Activated CD4-positive, alpha-beta memory T cell treated with anti-CD3 and anti-CD28 coated beads, Interleukin-2, amount 10 ng/mL, durations not matched to agents 7 days and 5 days (primary cell): ENCODE measurements at regions not wholly inside any gene's neighbourhood (a gene's known extent, or its start where the extent isn't known, plus 50 kb on each side); places are given as distances from the start of the nearest gene placed in this dataset.

Experiments
- CTCF ChIA-PET: fragments of 350-600 bp; sonication (Branson Sonifier 250); formaldehyde crosslinking; loops from one replicate; lab custom pipeline; 2021; ENCODE audit warnings: antibody characterized with exemption, inconsistent platforms; lab: Charles Lee
- POLR2A ChIA-PET: fragments of 350-600 bp; sonication (Branson Sonifier 250); formaldehyde crosslinking; loops from one replicate; lab custom pipeline; 2021; ENCODE audit warnings: antibody characterized with exemption; lab: Charles Lee
- DNase-seq: peaks from one replicate; pipeline ENCODE4 v3.0.0-alpha.2; 2020
- H3K27ac Mint-ChIP-seq: one replicate; pipeline ENCODE4 v1.8.0; 2021; ENCODE audit warnings: mild to moderate bottlenecking, mixed read lengths
- H3K27me3 Mint-ChIP-seq: one replicate; pipeline ENCODE4 v1.8.0; 2021; ENCODE audit warnings: mixed read lengths
- H3K36me3 Mint-ChIP-seq: one replicate; pipeline ENCODE4 v1.8.0; 2021; ENCODE audit warnings: low read depth, mixed read lengths
- H3K4me1 Mint-ChIP-seq: one replicate; pipeline ENCODE4 v1.8.0; 2021; ENCODE audit warnings: mixed read lengths
- H3K4me3 Mint-ChIP-seq: one replicate; pipeline ENCODE4 v1.8.0; 2021; ENCODE audit warnings: mild to moderate bottlenecking, mixed read lengths
- H3K9me3 Mint-ChIP-seq: one replicate; pipeline ENCODE4 v1.8.0; 2021; ENCODE audit warnings: mixed read lengths

DNA sequence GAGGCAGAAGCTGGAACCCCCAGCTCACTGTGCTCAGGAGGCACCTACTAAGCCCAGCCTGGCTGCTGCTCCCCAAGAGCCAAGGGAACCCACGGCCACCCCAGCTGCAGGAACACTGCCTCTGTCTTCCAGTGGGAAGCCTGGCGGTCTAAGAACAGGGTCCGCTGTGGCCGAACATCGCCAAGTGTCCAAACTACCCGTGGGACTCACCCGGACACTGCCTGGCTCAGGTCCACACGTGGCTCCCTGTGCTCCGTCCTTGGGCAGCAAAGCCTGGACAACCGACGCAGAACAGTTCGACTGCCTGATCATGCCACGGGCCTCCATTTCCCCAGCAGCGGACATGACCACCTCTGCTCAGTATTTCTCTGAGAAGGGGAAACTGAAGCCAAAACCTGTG lies 747.0 kb downstream of the BRD1 start:
- H3K9me3 Mint-ChIP-seq, result no peaks in the 10 kb centered on the region
- H3K4me1 Mint-ChIP-seq, result no peaks in the 10 kb centered on the region
- H3K27ac Mint-ChIP-seq, result no peak overlapping the region
- H3K4me3 Mint-ChIP-seq, result no peak overlapping the region
- CTCF ChIA-PET, result no interaction called here
- DNase-seq, result no peak
- no peaks in the 10 kb centered on the region for H3K36me3 Mint-ChIP-seq
- H3K27me3 Mint-ChIP-seq, result no peaks in the 10 kb centered on the region
- POLR2A ChIA-PET, result no interaction called here

DNA sequence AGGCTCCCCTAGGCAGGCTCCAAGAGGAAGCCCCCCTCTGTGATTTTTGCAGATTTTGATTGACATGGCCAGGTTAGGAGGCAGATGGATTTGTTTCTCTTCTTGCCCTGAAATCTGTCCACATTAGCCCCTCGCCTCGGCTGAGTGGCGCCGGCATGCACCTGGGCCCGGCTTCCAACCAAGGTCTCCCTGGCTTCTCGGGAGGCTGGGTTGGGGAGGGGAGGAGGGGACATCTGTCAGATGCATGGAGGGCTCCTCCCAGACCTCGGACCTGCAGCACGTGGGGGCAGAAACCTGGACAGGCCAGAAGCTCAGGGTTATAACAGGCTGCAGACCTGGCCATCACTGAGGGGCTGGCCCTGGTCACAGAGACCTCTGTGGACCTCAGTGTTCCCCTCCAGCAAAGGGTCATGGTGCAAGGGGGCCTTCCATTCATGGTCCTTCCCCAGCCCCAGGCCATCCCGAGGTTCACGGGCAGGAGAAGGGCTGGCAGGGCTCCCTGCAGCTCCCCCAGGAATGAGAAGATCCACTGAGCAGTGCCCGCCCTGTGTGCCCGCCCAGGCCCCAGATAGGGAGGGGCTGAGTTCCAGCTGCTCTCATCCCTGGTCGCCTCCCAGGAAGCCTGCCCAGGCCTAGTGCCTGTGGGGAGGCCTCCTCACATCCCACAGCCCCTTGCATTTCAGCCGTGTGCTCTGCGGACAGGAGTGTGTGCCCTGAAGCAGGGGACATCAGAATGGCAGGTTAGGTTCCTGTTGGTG lies 747.8 kb downstream of the BRD1 start:
- Mint-ChIP-seq H3K9me3 (no peaks in the 10 kb centered on the region), H3K4me1 (no peaks in the 10 kb centered on the region), H3K4me3 (no peak overlapping the region), H3K36me3 (no peaks in the 10 kb centered on the region), H3K27me3 (no peaks in the 10 kb centered on the region), H3K27ac (no peak overlapping the region)
- DNase-seq, result no peak
- CTCF ChIA-PET, result no interaction called here
- POLR2A ChIA-PET, result no interaction called here

DNA sequence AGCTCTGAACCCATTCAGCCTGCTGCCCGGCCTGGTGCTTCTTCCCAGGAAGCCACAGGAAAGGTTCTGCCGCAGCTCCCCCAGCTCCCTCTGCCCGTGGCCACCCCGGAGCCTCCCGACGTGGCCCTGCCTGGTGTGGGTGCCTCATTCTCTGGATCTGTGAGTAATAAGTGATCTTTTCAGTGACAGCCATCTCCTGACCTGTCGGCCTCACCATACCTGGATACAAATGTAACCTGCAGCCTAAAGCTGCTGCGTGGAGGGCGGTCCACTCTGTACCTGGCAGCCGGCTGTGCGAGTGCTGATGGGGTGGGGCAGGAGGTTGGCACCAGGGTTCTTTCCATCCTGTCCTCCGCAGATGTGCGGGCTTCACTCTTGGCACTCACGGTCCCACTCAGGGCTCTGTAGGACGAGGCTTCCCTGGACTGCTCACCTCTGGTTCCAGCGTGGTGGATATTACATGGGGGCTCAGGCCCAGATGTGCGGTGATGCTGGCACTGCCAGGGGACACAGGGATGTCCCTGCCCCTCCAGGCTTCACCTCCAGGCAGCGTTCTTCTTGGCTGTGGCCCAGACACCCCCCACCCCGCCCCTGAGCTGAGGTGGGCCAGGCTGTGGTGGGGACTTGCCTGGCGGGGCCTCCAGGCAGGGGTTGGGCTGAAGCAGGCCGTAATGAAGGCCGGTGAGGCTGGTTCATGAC lies 748.5 kb downstream of the BRD1 start:
- DNase-seq, result no peak
- ChIA-PET POLR2A (no interaction called here), CTCF (no interaction called here)
- Mint-ChIP-seq H3K9me3 (no peaks in the 10 kb centered on the region), H3K4me3 (no peak overlapping the region), H3K27me3 (no peaks in the 10 kb centered on the region), H3K27ac (no peak overlapping the region), H3K4me1 (no peaks in the 10 kb centered on the region), H3K36me3 (no peaks in the 10 kb centered on the region)

DNA sequence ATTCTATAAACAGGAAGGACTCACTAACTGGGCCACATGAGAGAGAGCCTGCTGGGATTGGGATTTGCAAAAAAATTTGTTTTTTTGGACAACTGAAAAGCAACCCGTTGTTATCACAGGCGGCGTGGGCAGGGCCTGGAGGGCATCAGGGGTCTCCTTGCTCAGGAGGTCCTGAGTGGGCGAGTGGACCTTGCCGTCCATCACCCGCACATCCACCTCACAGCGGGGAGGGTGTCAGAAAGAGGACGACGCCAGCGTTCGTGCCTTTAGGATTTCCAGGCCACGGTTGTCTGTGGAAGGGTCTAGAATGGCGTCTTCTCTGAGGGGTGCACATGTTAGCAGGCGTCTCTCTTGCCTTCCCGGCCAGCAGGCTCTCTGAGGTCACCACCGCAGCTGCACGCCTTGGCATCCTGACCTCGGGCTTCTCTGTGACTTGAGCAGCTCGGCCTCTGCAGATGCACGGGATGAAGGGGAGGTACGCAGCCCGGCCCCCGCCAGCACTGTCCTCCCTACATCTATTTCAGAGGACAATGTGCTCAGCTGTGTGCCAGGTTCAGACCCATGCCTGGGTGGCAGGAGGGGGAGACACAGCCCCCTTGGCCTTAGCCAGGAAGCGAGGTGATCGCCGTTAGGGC lies 749.5 kb downstream of the BRD1 start:
- Mint-ChIP-seq H3K9me3 (no peaks in the 10 kb centered on the region), H3K27me3 (no peaks in the 10 kb centered on the region), H3K27ac (no peak overlapping the region), H3K36me3 (no peaks in the 10 kb centered on the region), H3K4me1 (no peaks in the 10 kb centered on the region), H3K4me3 (no peak overlapping the region)
- POLR2A ChIA-PET, result no interaction called here
- no peak for DNase-seq
- CTCF ChIA-PET, result no interaction called here

DNA sequence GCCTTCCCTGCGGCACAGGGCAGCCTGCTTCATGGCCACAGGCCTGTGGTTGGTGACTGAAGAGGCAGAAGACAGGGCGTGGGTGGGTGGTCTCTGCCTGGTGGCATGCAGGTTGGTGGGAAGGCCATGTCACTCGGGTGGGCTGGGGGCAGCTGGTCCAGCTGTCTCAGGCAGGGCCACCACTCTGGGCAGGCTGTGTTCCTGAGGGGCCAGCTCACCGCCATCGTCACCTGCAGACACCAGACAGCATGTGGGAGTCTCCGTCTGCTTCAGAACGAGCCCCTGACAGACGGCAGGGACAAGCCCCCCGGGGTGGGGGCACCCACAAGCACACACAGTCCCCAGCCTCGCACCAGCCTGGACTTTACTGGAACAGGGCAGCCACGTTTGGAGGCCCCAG lies 750.1 kb downstream of the BRD1 start:
- H3K36me3 Mint-ChIP-seq, result no peaks in the 10 kb centered on the region

DNA sequence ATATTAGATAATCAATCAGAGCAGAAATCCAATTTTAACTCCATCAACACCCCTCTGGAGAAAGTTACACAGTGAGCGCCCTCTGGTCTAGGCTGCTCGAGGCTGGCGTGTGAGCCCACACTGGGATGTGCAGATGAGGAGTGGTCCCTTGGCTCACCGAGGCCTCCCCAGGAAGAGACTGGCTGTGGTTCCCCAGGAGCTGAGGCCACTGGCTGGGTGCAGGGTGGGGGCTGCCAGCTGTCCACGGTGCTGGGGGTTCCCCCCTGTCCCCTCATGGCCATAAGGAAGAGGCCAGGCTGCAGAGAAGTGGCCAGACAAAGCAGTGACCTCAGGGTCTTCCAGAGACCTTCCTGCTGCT lies 750.7 kb downstream of the BRD1 start:
- CTCF ChIA-PET, result no interaction called here
- Mint-ChIP-seq H3K4me1 (no peaks in the 10 kb centered on the region), H3K36me3 (no peaks in the 10 kb centered on the region), H3K27me3 (no peaks in the 10 kb centered on the region), H3K9me3 (no peaks in the 10 kb centered on the region), H3K4me3 (no peak overlapping the region), H3K27ac (no peak overlapping the region)
- DNase-seq, result no peak
- POLR2A ChIA-PET, result no interaction called here

More for the DNA sequence above, 750.1 kb downstream of the BRD1 start:
- H3K27me3 Mint-ChIP-seq, result no peaks in the 10 kb centered on the region
- no peak overlapping the region for H3K27ac Mint-ChIP-seq
- no peak for DNase-seq
- H3K4me1 Mint-ChIP-seq, result no peaks in the 10 kb centered on the region
- H3K4me3 Mint-ChIP-seq, result no peak overlapping the region
- POLR2A ChIA-PET, result no interaction called here
- CTCF ChIA-PET, result no interaction called here
- no peaks in the 10 kb centered on the region for H3K9me3 Mint-ChIP-seq

DNA sequence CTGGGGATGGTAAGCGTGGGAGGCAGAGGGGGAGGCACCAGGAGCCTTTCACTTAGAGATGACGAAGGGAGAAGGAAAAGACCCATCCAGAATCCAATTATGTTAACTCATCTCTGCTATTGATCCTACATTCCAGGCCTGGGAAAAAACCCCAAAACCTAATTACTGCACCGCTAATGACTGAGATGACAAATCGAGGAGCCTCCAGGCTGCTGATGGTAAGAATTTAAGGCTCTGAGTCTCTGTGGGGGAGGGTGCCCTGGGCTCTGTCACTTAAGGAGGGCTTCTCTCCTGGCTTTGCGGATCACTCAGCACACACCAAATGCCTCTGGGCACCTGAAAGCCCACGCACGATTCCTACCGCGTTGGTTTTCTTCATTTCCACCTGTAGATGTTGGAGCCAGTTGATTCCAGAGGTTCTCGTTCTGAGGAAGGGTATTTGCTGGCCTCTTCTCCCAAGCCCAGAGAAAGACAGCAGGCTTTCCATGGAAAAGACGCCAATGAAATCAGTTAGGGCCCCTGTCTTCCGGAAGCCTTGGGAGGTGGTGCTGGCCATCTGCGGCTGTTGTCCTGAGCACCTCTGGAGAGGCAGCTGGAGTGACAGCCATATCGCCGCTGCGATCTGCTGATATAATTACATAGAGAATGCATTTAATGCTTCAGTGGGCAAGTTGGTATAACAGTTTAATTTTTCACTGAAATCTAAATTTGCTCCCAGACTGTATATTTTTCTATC lies 751.2 kb downstream of the BRD1 start:
- H3K27me3 Mint-ChIP-seq, result no peaks in the 10 kb centered on the region
- CTCF ChIA-PET, result no interaction called here
- POLR2A ChIA-PET, result no interaction called here
- no peaks in the 10 kb centered on the region for H3K9me3 Mint-ChIP-seq
- no peak overlapping the region for H3K4me3 Mint-ChIP-seq
- H3K27ac Mint-ChIP-seq, result no peak overlapping the region
- no peaks in the 10 kb centered on the region for H3K36me3 Mint-ChIP-seq
- no peak for DNase-seq
- no peaks in the 10 kb centered on the region for H3K4me1 Mint-ChIP-seq

DNA sequence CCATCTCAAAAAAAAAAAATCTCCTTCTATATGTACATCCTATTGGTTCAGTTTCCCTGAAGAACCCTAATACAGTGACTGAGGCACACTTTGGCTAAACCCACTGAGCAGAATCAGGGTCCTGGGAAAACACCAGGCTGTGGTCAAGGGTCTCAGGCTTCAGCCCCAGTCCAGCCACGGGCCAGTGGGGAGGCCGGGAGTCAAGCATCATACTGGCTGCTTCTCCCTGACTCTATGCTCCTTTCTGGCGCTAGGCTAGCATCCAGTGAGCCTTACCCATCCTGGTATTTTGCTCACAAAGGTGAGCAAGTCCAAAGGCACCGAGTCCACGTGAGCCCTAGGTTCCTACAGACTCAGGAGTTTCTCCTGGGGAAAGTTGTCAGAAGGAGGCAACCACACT lies 752.5 kb downstream of the BRD1 start:
- H3K4me3 Mint-ChIP-seq, result no peak overlapping the region
- H3K9me3 Mint-ChIP-seq, result no peaks in the 10 kb centered on the region
- CTCF ChIA-PET, result no interaction called here
- no peaks in the 10 kb centered on the region for H3K36me3 Mint-ChIP-seq
- H3K27ac Mint-ChIP-seq, result no peak overlapping the region
- no peaks in the 10 kb centered on the region for H3K27me3 Mint-ChIP-seq
- no peaks in the 10 kb centered on the region for H3K4me1 Mint-ChIP-seq
- no peak for DNase-seq
- POLR2A ChIA-PET, result no interaction called here

DNA sequence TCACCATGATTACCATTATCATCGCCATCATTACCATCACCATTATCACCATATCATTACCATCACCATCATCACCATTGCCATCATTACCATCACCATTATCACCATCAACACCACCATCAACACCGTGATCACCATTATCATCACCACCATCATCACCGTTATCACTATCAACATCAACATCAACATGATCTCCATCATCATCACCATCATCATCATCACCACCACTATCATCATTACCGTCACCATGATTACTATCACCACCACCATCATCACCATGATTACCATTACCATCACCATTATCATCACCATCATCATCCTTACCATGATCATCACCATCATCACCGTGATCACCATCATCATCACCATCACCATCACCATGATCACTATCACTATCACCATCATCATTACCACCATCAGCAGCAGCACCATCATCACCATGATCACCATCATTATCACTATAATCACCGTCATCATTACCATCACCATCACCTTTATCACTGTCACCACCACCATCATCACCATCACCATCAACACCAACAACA lies 753.7 kb downstream of the BRD1 start:
- no peak for DNase-seq
- no peaks in the 10 kb centered on the region for H3K27me3 Mint-ChIP-seq
- H3K27ac Mint-ChIP-seq, result no peak overlapping the region
- no peaks in the 10 kb centered on the region for H3K4me1 Mint-ChIP-seq
- CTCF ChIA-PET, result no interaction called here
- H3K36me3 Mint-ChIP-seq, result no peaks in the 10 kb centered on the region
- H3K9me3 Mint-ChIP-seq, result no peaks in the 10 kb centered on the region
- POLR2A ChIA-PET, result no interaction called here
- no peak overlapping the region for H3K4me3 Mint-ChIP-seq

DNA sequence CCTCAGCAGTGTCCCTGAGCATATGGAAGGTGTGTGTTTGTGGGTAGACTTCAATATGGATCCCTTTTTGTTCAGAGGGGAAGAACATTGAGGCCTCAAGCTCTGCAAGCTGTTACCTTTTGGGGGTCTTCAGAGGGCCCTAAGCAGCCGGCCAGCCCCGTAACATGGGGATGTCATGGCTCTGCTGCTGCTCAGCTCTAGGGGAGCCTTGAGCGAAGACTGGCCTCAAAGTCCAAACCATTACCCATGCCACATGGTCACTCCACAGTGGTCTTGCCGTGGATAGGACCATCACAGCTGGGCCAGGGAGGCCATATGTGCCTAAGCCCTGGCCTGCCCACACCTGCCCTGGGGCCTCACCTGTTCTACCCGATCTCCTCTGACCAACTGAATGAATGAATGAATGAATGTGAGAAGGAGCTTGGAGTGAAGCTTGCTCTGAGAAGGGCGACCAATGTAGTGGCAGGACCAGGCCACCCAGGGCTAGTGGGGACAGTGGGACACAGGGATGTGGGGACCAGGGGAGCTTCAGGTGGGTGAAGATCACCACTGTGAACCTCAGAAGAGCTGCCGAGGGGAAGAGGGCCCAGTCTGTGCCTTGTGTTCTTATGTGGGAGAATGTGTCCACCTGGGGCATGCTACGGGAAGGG lies 754.6 kb downstream of the BRD1 start:
- Mint-ChIP-seq H3K4me3 (no peak overlapping the region), H3K36me3 (no peaks in the 10 kb centered on the region), H3K4me1 (no peaks in the 10 kb centered on the region), H3K27ac (no peak overlapping the region), H3K27me3 (no peaks in the 10 kb centered on the region), H3K9me3 (no peaks in the 10 kb centered on the region)
- DNase-seq, result no peak
- CTCF ChIA-PET, result no interaction called here
- POLR2A ChIA-PET, result no interaction called here

DNA sequence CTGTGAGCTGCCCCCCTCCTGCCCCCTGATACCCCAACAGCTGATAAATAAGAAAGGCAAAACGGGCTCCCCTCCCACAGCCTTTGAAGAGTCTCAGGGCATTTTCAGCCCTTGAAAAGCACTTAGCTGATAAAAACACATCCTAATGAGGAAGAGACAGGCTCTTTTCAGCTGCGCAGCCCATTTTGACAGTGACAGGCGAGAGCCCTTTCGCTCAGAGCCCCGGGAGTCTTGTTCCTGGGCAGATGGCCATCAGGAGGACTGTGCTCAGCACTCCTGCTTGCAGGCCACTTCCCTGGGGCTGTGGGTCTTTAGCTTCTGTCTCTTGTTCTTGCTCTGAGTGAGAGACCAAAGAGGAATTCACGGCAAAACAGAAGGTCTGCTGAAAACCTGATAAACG lies 757.2 kb downstream of the BRD1 start:
- CTCF ChIA-PET, result no interaction called here
- no peak overlapping the region for H3K4me3 Mint-ChIP-seq
- POLR2A ChIA-PET, result no interaction called here
- no peaks in the 10 kb centered on the region for H3K9me3 Mint-ChIP-seq
- DNase-seq, result no peak
- no peaks in the 10 kb centered on the region for H3K36me3 Mint-ChIP-seq
- no peaks in the 10 kb centered on the region for H3K27me3 Mint-ChIP-seq
- H3K4me1 Mint-ChIP-seq, result no peaks in the 10 kb centered on the region
- H3K27ac Mint-ChIP-seq, result no peak overlapping the region

DNA sequence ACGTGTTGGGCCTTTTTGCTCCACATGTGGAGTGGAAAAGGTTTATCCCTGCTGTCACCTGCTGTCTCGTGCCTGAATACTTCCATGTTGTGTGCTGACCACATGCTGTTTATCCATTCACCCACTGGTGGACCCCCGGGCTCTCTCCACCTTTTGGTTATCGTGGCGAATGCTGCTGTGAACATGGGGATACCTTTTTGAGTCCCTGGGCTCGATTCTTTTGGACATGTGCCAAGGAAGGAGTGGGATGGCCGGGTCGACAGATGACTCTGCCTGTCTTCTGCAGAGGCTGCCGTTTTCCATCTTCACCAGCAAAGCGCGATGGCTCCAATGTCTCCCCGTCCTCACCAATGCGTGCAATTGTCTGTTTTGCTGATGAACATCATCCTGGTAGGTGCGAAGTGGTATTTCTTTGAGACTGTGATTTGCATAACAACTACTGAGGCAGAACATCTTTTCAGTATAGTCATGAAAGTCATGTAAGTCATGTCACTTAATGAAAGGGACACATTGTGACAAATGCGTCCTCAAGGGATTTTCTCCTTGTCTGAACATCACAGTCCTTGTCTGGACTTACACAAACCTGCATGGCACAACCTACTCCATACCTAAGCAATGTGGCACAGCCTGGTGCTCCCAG lies 758.7 kb downstream of the BRD1 start:
- CTCF ChIA-PET, result no interaction called here
- POLR2A ChIA-PET, result no interaction called here
- no peaks in the 10 kb centered on the region for H3K9me3 Mint-ChIP-seq

More for the DNA sequence above, 758.7 kb downstream of the BRD1 start:
- H3K27me3 Mint-ChIP-seq, result no peaks in the 10 kb centered on the region
- no peak overlapping the region for H3K27ac Mint-ChIP-seq
- no peak overlapping the region for H3K4me3 Mint-ChIP-seq
- H3K36me3 Mint-ChIP-seq, result no peaks in the 10 kb centered on the region
- no peaks in the 10 kb centered on the region for H3K4me1 Mint-ChIP-seq
- DNase-seq, result no peak
